ENCODE measurements at regions not wholly inside any gene's neighbourhood (a gene's known extent, or its start where the extent isn't known, plus 50 kb on each side); places are given as distances from the start of the nearest gene placed in this dataset.

DNA sequence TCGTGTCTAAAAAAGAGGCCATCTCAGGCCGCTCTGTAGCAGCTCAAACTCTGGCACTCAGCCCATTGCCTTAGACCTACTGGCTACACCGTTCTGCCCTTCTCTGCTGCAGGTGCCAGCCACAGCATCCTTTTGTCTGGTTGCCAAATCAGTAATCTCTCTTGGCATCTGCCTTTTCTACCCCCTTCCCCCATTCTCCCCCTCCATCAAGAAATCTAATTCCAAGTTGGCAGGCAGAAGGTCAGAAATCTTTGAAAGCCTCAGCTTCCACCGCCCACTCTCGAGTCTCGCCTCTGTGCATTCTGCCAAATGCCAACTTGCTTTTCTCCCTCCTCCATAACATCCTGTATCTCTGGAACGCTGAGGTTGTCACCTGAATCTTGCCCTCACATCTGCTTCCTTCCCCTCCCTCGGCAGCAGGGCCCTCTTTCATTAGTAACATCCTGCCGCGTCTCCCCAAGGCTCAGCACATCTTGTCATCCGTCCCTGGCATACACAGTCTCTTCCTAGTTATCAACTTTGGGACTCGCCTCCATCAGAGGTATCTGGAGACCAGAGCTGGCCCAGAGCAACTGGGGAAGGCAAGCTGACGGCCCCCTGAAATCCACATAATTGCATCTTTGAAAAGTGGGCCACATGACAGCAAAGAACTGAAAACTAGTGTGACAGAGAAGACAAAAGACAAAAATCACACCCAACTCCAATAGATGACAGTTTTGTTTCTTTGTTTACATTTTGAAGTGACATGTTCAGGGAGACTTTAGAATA lies 312.0 kb upstream of the CCDC54 start:
- H3K36me3 Mint-ChIP-seq (ENCODE audit: low read depth), result no peaks in the 10 kb centered on the region
- H3K27me3 Mint-ChIP-seq, result peaks cover 10% of the 10 kb centered on the region
- CTCF ChIA-PET, result interaction anchor here (0.6 to 1.1 kb wide), 6 partner anchors 9 to 1548 kb away, joined by 3 to 5 read pairs (median 3); no protein-coding TSS in a partner anchor
- peaks cover 11% of the 10 kb centered on the region for H3K4me1 Mint-ChIP-seq
- POLR2A ChIA-PET, result interaction anchor here (0.6 kb wide), 1 partner anchor 1296 kb away, joined by 4 read pairs; no protein-coding TSS in a partner anchor
- no peak overlapping the region for H3K27ac Mint-ChIP-seq
- DNase-seq, result no peak
- no peak overlapping the region for H3K4me3 Mint-ChIP-seq
- no peaks in the 10 kb centered on the region for H3K9me3 Mint-ChIP-seq

- H3K4me1 Mint-ChIP-seq, result peaks cover 11% of the 10 kb centered on the region
- no peaks in the 10 kb centered on the region for H3K36me3 Mint-ChIP-seq (ENCODE audit: low read depth)
- H3K9me3 Mint-ChIP-seq, result no peaks in the 10 kb centered on the region
- H3K27me3 Mint-ChIP-seq, result peaks cover 8% of the 10 kb centered on the region
- H3K27ac Mint-ChIP-seq, result no peak overlapping the region
- DNase-seq, result no peak
- no peak overlapping the region for H3K4me3 Mint-ChIP-seq
- CTCF ChIA-PET, result no interaction called here
- POLR2A ChIA-PET, result no interaction called here
These were observed 309.8 kb upstream of the CCDC54 start for GRCh38 chr3:107067421-107067820.

GRCh38 chr3:107068980-107069379 lies 308.3 kb upstream of the CCDC54 start:
- Mint-ChIP-seq H3K4me3 (no peak overlapping the region), H3K9me3 (no peaks in the 10 kb centered on the region)
- POLR2A ChIA-PET, result no interaction called here

DNA sequence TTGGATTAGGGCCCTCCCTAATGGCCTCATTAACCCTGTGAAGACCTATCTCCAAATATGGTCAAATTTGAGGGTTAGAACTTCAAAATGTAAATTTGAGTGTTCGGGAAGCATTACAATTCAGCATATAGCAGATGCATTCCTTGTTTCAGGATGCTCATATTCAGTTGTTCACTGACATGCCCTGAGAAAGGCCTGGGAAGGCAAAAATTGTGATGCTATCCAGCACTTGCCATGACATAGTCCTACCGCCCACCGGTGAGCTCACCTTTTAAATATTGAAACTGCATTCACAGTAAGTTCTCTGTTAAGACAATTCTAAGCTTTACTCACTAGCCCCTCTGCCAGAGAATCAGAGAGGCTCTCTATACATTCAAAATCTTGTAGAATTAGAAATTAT lies 300.3 kb upstream of the CCDC54 start:
- H3K36me3 Mint-ChIP-seq (ENCODE audit: low read depth), result no peaks in the 10 kb centered on the region
- no peak overlapping the region for H3K4me3 Mint-ChIP-seq
- H3K27me3 Mint-ChIP-seq, result no peaks in the 10 kb centered on the region
- H3K27ac Mint-ChIP-seq, result no peak overlapping the region
- no peak for DNase-seq
- ChIA-PET CTCF (no interaction called here), POLR2A (no interaction called here)
- no peaks in the 10 kb centered on the region for H3K9me3 Mint-ChIP-seq
- H3K4me1 Mint-ChIP-seq, result no peaks in the 10 kb centered on the region

More at GRCh38 chr3:107068980-107069379, 308.3 kb upstream of the CCDC54 start:
- Mint-ChIP-seq H3K27me3 (peaks cover 3% of the 10 kb centered on the region), H3K36me3 (ENCODE audit: low read depth) (no peaks in the 10 kb centered on the region), H3K27ac (no peak overlapping the region), H3K4me1 (peaks cover 11% of the 10 kb centered on the region)
- no peak for DNase-seq
- CTCF ChIA-PET, result no interaction called here

- CTCF ChIA-PET, result no interaction called here
- H3K27me3 Mint-ChIP-seq, result no peaks in the 10 kb centered on the region
- H3K27ac Mint-ChIP-seq, result no peak overlapping the region
- H3K4me3 Mint-ChIP-seq, result no peak overlapping the region
- H3K9me3 Mint-ChIP-seq, result no peaks in the 10 kb centered on the region
- no peak for DNase-seq
- H3K36me3 Mint-ChIP-seq (ENCODE audit: low read depth), result no peaks in the 10 kb centered on the region
- POLR2A ChIA-PET, result no interaction called here
- no peaks in the 10 kb centered on the region for H3K4me1 Mint-ChIP-seq
These were observed 299.8 kb upstream of the CCDC54 start for GRCh38 chr3:107077391-107077790.

DNA sequence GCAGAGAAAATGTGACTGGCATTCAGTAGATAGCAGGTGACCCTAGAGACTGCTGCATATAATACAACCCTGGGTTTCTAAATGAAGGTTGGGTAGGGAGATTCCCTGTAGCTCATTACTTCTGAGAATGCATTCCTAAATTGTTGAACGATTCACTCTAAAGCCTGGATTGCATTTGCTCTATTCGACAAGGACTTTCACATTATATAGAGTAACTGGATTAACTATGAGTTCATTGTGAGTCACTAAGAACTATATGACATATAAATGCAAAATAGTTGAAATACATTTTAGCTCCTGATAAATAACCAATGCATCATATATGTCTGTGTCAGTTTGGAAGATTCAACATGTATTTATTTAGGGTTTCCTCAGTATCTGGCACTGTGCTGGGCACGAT lies 294.7 kb upstream of the CCDC54 start:
- ChIA-PET CTCF (no interaction called here), POLR2A (no interaction called here)
- Mint-ChIP-seq H3K4me3 (no peak overlapping the region), H3K27ac (no peak overlapping the region), H3K9me3 (no peaks in the 10 kb centered on the region), H3K27me3 (no peaks in the 10 kb centered on the region), H3K4me1 (no peaks in the 10 kb centered on the region), H3K36me3 (ENCODE audit: low read depth) (no peaks in the 10 kb centered on the region)
- no peak for DNase-seq

DNA sequence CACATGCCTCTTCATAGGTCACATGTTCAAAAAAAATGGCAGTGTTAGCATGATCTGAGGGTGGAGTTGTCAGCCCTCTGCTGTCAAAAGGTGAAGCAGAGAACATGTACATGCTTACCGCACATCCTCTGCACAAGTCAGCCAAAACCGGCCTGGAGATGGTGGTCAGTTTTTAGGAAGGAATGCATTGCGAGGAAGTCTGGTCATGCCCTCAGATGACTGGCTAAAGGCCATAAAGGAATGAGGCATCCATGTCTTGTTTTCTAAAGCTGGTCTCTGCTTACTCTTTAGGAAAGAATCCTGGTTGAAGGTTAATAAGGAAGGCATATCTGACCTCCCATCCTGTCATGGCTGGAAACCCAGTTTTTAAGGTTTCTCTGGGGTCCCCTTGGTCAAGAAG lies 292.0 kb upstream of the CCDC54 start:
- Mint-ChIP-seq H3K27ac (no peak overlapping the region), H3K4me1 (no peaks in the 10 kb centered on the region), H3K27me3 (no peaks in the 10 kb centered on the region), H3K4me3 (no peak overlapping the region), H3K9me3 (no peaks in the 10 kb centered on the region), H3K36me3 (ENCODE audit: low read depth) (no peaks in the 10 kb centered on the region)
- CTCF ChIA-PET, result no interaction called here
- no peak for DNase-seq
- POLR2A ChIA-PET, result no interaction called here

GRCh38 chr3:107092121-107092520 lies 285.1 kb upstream of the CCDC54 start:
- POLR2A ChIA-PET, result no interaction called here
- CTCF ChIA-PET, result no interaction called here
- H3K4me1 Mint-ChIP-seq, result no peaks in the 10 kb centered on the region

GRCh38 chr3:107098864-107099263 lies 278.4 kb upstream of the CCDC54 start:
- ChIA-PET CTCF (no interaction called here), POLR2A (no interaction called here)
- Mint-ChIP-seq H3K27me3 (peaks cover 3% of the 10 kb centered on the region), H3K9me3 (no peaks in the 10 kb centered on the region), H3K27ac (no peak overlapping the region), H3K36me3 (ENCODE audit: low read depth) (no peaks in the 10 kb centered on the region), H3K4me3 (no peak overlapping the region), H3K4me1 (no peaks in the 10 kb centered on the region)
- DNase-seq, result no peak

More at GRCh38 chr3:107092121-107092520, 285.1 kb upstream of the CCDC54 start:
- Mint-ChIP-seq H3K27ac (no peak overlapping the region), H3K4me3 (no peak overlapping the region), H3K36me3 (ENCODE audit: low read depth) (no peaks in the 10 kb centered on the region), H3K9me3 (no peaks in the 10 kb centered on the region), H3K27me3 (peaks cover 4% of the 10 kb centered on the region)
- no peak for DNase-seq

DNA sequence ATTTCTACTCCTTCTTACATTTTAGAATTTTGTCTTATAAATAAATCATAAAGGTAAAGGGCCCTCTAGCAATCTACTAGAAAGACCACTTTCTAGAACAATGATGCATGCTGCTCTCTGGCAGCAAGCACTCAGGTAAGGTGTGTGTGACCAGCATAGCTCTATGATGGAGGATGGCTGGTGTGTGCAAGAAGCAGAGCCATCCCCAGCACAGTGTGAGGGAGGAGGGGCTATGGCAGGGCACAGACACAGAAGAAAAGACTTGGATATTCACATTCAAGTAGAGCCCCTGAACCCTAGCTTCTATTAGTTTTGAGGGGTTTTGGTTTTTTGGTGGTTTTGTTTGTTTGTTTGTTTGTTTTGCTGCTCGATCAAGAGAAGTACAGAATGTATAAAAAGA lies 277.1 kb upstream of the CCDC54 start:
- H3K27me3 Mint-ChIP-seq, result peaks cover 3% of the 10 kb centered on the region
- POLR2A ChIA-PET, result no interaction called here
- no peak overlapping the region for H3K27ac Mint-ChIP-seq
- no peaks in the 10 kb centered on the region for H3K9me3 Mint-ChIP-seq
- H3K36me3 Mint-ChIP-seq (ENCODE audit: low read depth), result no peaks in the 10 kb centered on the region
- H3K4me3 Mint-ChIP-seq, result no peak overlapping the region
- no peaks in the 10 kb centered on the region for H3K4me1 Mint-ChIP-seq
- CTCF ChIA-PET, result no interaction called here
- DNase-seq, result no peak

- CTCF ChIA-PET, result no interaction called here
These were observed 276.7 kb upstream of the CCDC54 start for GRCh38 chr3:107100573-107100972.

DNA sequence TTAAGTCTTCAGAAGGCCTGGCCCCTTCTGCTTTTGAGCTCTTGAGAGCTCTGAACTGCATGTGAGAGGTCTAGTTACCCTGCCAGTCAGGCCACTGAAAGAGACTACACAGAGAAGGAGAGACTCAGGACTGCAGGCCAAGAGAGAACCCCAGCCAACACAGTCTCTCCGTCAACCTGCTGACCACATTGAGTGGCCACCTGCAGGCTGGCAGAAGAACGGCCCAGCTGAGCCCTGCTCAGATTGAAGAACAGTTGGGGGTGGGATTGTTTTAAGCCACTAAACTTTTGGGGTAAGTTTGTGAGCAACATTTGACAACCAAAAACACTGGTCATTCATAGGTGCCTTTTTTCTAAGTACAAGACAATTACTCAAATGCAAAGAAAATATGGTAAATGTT lies 273.5 kb upstream of the CCDC54 start:
- H3K9me3 Mint-ChIP-seq, result no peaks in the 10 kb centered on the region

More at GRCh38 chr3:107100573-107100972, 276.7 kb upstream of the CCDC54 start:
- peaks cover under 1% of the 10 kb centered on the region for H3K27me3 Mint-ChIP-seq
- H3K27ac Mint-ChIP-seq, result no peak overlapping the region
- POLR2A ChIA-PET, result no interaction called here
- DNase-seq, result no peak
- H3K36me3 Mint-ChIP-seq (ENCODE audit: low read depth), result no peaks in the 10 kb centered on the region
- no peaks in the 10 kb centered on the region for H3K9me3 Mint-ChIP-seq
- no peaks in the 10 kb centered on the region for H3K4me1 Mint-ChIP-seq
- no peak overlapping the region for H3K4me3 Mint-ChIP-seq

GRCh38 chr3:107106316-107106715 lies 270.9 kb upstream of the CCDC54 start:
- ChIA-PET CTCF (no interaction called here), POLR2A (no interaction called here)
- DNase-seq, result no peak

More for the DNA sequence above, 273.5 kb upstream of the CCDC54 start:
- H3K4me3 Mint-ChIP-seq, result no peak overlapping the region
- no peaks in the 10 kb centered on the region for H3K36me3 Mint-ChIP-seq (ENCODE audit: low read depth)
- no peaks in the 10 kb centered on the region for H3K4me1 Mint-ChIP-seq
- no peak for DNase-seq
- POLR2A ChIA-PET, result no interaction called here
- no peak overlapping the region for H3K27ac Mint-ChIP-seq
- CTCF ChIA-PET, result no interaction called here
- H3K27me3 Mint-ChIP-seq, result peaks cover 1% of the 10 kb centered on the region

GRCh38 chr3:107106907-107107306 lies 270.3 kb upstream of the CCDC54 start:
- CTCF ChIA-PET, result no interaction called here

More at GRCh38 chr3:107106316-107106715, 270.9 kb upstream of the CCDC54 start:
- Mint-ChIP-seq H3K27me3 (peaks cover 3% of the 10 kb centered on the region), H3K4me3 (no peak overlapping the region), H3K9me3 (no peaks in the 10 kb centered on the region), H3K27ac (no peak overlapping the region), H3K36me3 (ENCODE audit: low read depth) (no peaks in the 10 kb centered on the region), H3K4me1 (no peaks in the 10 kb centered on the region)

More at GRCh38 chr3:107106907-107107306, 270.3 kb upstream of the CCDC54 start:
- H3K4me1 Mint-ChIP-seq, result no peaks in the 10 kb centered on the region
- no peaks in the 10 kb centered on the region for H3K9me3 Mint-ChIP-seq
- no peak overlapping the region for H3K4me3 Mint-ChIP-seq
- DNase-seq, result no peak
- POLR2A ChIA-PET, result no interaction called here
- H3K27ac Mint-ChIP-seq, result no peak overlapping the region
- H3K27me3 Mint-ChIP-seq, result peaks cover 3% of the 10 kb centered on the region
- H3K36me3 Mint-ChIP-seq (ENCODE audit: low read depth), result no peaks in the 10 kb centered on the region

Data from activated CD4-positive, alpha-beta memory T cell treated with anti-CD3 and anti-CD28 coated beads, Interleukin-2, amount 10 ng/mL, durations not matched to agents 7 days and 5 days (primary cell).